Activated effector memory CD4-positive, alpha-beta T cell treated with Interleukin-2 at 50 U/mL for 16 hours (primary cell): ENCODE measurements at regions not wholly inside any gene's neighbourhood (a gene's known extent, or its start where the extent isn't known, plus 50 kb on each side); places are given as distances from the start of the nearest gene placed in this dataset.

Experiments used
- DNase-seq: peaks from one replicate; pipeline ENCODE4 v3.0.0-alpha.2; 2020

GRCh38 chr11:128361451-128362020, 225.8 kb downstream of the ETS1 start:
- no peak for DNase-seq

- DNase-seq: no peak
Observed at GRCh38 chr11:128359515-128359914, 227.8 kb downstream of the ETS1 start.

- no peak for DNase-seq
Observed at GRCh38 chr11:128357073-128357472, 230.3 kb downstream of the ETS1 start.

GRCh38 chr11:128355558-128355957, 231.8 kb downstream of the ETS1 start:
- no peak for DNase-seq

GRCh38 chr11:128354476-128354875, 232.9 kb downstream of the ETS1 start:
- no peak for DNase-seq

- DNase-seq: no peak
Observed at GRCh38 chr11:128351168-128351567, 236.2 kb downstream of the ETS1 start.

GRCh38 chr11:128349650-128350299, 237.6 kb downstream of the ETS1 start:
- no peak for DNase-seq

GRCh38 chr11:128346804-128347203, 240.6 kb downstream of the ETS1 start:
- no peak for DNase-seq

- DNase-seq: no peak
Observed at GRCh38 chr11:128345316-128345715, 242.0 kb downstream of the ETS1 start.

GRCh38 chr11:128343870-128344269, 243.5 kb downstream of the ETS1 start:
- no peak for DNase-seq

GRCh38 chr11:128343135-128343514, 244.2 kb downstream of the ETS1 start:
- no peak for DNase-seq

- no peak for DNase-seq
Observed at GRCh38 chr11:128342511-128343134, 244.7 kb downstream of the ETS1 start.

- peak; percentile 41 for DNase-seq
Observed at GRCh38 chr11:128341280-128342248, 245.8 kb downstream of the ETS1 start.

GRCh38 chr11:128339792-128340191, 247.6 kb downstream of the ETS1 start:
- no peak for DNase-seq

- no peak for DNase-seq
Observed at GRCh38 chr11:128338811-128339210, 248.5 kb downstream of the ETS1 start.

- no peak for DNase-seq
Observed at GRCh38 chr11:128336203-128336602, 251.2 kb downstream of the ETS1 start.

GRCh38 chr11:128335729-128336128, 251.6 kb downstream of the ETS1 start:
- DNase-seq: no peak

GRCh38 chr11:128334311-128335044, 252.9 kb downstream of the ETS1 start:
- DNase-seq: no peak

GRCh38 chr11:128331317-128331716, 256.0 kb downstream of the ETS1 start:
- no peak for DNase-seq

GRCh38 chr11:128330203-128330602, 257.2 kb downstream of the ETS1 start:
- no peak for DNase-seq

GRCh38 chr11:128328955-128329551, 258.3 kb downstream of the ETS1 start:
- no peak for DNase-seq

- DNase-seq: no peak
Observed at GRCh38 chr11:128327274-128327673, 260.1 kb downstream of the ETS1 start.
